Breast epithelium (tissue), 3 donors: ENCODE measurements at regions not wholly inside any gene's neighbourhood (a gene's known extent, or its start where the extent isn't known, plus 50 kb on each side); places are given as distances from the start of the nearest gene placed in this dataset.

Experiments used
- CTCF ChIP-seq, 3 donors: fragments of 450-650 bp; IDR thresholded peaks; one replicate each; pipeline ENCODE4 v1.5.1; 2016 to 2017; ENCODE audit warnings: antibody characterized with exemption in 3 of 3, mild to moderate bottlenecking in 3 of 3, moderate library complexity in 3 of 3
- POLR2A ChIP-seq: fragments of 450-650 bp; IDR thresholded peaks from one replicate; pipeline ENCODE4 v1.6.1; 2016; ENCODE audit warnings: antibody characterized with exemption, mild to moderate bottlenecking, moderate library complexity

- TF ChIP-seq CTCF (IDR thresholded peaks at IDR 0.05) (no peak), POLR2A (no peak)
These were observed 54.1 kb upstream of the CST7 start for GRCh38 chr20:24894967-24895366.
